IPS-NIHi7 (cell line): ENCODE measurements at regions not wholly inside any gene's neighbourhood (a gene's known extent, or its start where the extent isn't known, plus 50 kb on each side); places are given as distances from the start of the nearest gene placed in this dataset.
"Not testable (repeated sequence)": the region's sequence is repeated elsewhere in the genome, so short reads cannot be mapped to it uniquely, and the experiment has no call there.

ENCODE experiments used
- DNase-seq: peaks from one replicate; pipeline ENCODE4 v3.0.0; 2012; ENCODE audit warnings: mixed read lengths; ENCODE audit errors: extremely low spot score

GRCh38 chrX:46226422-46226821 is 318.8 kb downstream of the ZNF674 start:
- no peak for DNase-seq

GRCh38 chrX:46223499-46223898 is 321.7 kb downstream of the ZNF674 start:
- DNase-seq, result not testable (repeated sequence)

- no peak for DNase-seq
Observed at GRCh38 chrX:46220822-46221221, 324.4 kb downstream of the ZNF674 start.

- no peak for DNase-seq
Observed at GRCh38 chrX:46218373-46218772, 326.8 kb downstream of the ZNF674 start.

- DNase-seq, result no peak
Observed at GRCh38 chrX:46216406-46216805, 328.8 kb downstream of the ZNF674 start.

- DNase-seq, result no peak
Observed at GRCh38 chrX:46211079-46211478, 334.1 kb downstream of the ZNF674 start.

GRCh38 chrX:46209768-46210167 is 335.5 kb downstream of the ZNF674 start:
- no peak for DNase-seq

- no peak for DNase-seq
Observed at GRCh38 chrX:46209037-46209436, 336.2 kb downstream of the ZNF674 start.

GRCh38 chrX:46208225-46208854 is 336.9 kb downstream of the ZNF674 start:
- DNase-seq, result no peak

- no peak for DNase-seq
Observed at GRCh38 chrX:46204721-46205422, 340.3 kb downstream of the ZNF674 start.

- no peak for DNase-seq
Observed at GRCh38 chrX:46202733-46203514, 342.3 kb downstream of the ZNF674 start.

GRCh38 chrX:46200413-46200812 is 344.8 kb downstream of the ZNF674 start:
- no peak for DNase-seq

GRCh38 chrX:46198858-46199257 is 346.4 kb downstream of the ZNF674 start:
- DNase-seq, result no peak

- DNase-seq, result not testable (repeated sequence)
Observed at GRCh38 chrX:46186811-46187106, 358.5 kb downstream of the ZNF674 start.

- no peak for DNase-seq
Observed at GRCh38 chrX:46185923-46186810, 359.1 kb downstream of the ZNF674 start.

- DNase-seq, result no peak
Observed at GRCh38 chrX:46184749-46185148, 360.5 kb downstream of the ZNF674 start.

- no peak for DNase-seq
Observed at GRCh38 chrX:46180258-46180687, 364.9 kb downstream of the ZNF674 start.

- no peak for DNase-seq
Observed at GRCh38 chrX:46179748-46180147, 365.5 kb downstream of the ZNF674 start.

- DNase-seq, result no peak
Observed at GRCh38 chrX:46178763-46179162, 366.5 kb downstream of the ZNF674 start.

GRCh38 chrX:46173159-46173558 is 372.1 kb downstream of the ZNF674 start:
- DNase-seq, result no peak

- DNase-seq, result not testable (repeated sequence)
Observed at GRCh38 chrX:46171457-46171856, 373.8 kb downstream of the ZNF674 start.

GRCh38 chrX:46169808-46170207 is 375.4 kb downstream of the ZNF674 start:
- DNase-seq, result no peak
